Inflammatory macrophage treated with lipopolysaccharide for 1 hour (primary cell): ENCODE measurements at regions not wholly inside any gene's neighbourhood (a gene's known extent, or its start where the extent isn't known, plus 50 kb on each side); places are given as distances from the start of the nearest gene placed in this dataset.
"Not testable (repeated sequence)": the region's sequence is repeated elsewhere in the genome, so short reads cannot be mapped to it uniquely, and the experiment has no call there.

Experiments used
- DNase-seq, 2 donors: peaks; one replicate each; pipeline ENCODE4 v3.0.0-alpha.2; 2020 to 2022

GRCh38 chr14:58755031-58755925 is 117.5 kb downstream of the DACT1 start:
- DNase-seq, result no peak

GRCh38 chr14:58760121-58760520 is 122.4 kb downstream of the DACT1 start:
- no peak for DNase-seq

GRCh38 chr14:58762629-58763028 is 124.9 kb downstream of the DACT1 start:
- no peak for DNase-seq

- no peak for DNase-seq
These were observed 125.4 kb downstream of the DACT1 start for GRCh38 chr14:58763210-58763609.

- DNase-seq, result no peak
These were observed 127.7 kb downstream of the DACT1 start for GRCh38 chr14:58765418-58765831.

- DNase-seq, result no peak
These were observed 128.1 kb downstream of the DACT1 start for GRCh38 chr14:58765843-58766242.

- no peak for DNase-seq
These were observed 131.4 kb downstream of the DACT1 start for GRCh38 chr14:58769011-58769643.

- DNase-seq, result no peak
These were observed 132.0 kb downstream of the DACT1 start for GRCh38 chr14:58769771-58770170.

- DNase-seq, result no peak
These were observed 132.8 kb downstream of the DACT1 start for GRCh38 chr14:58770491-58770982.

- no peak for DNase-seq
These were observed 133.3 kb downstream of the DACT1 start for GRCh38 chr14:58771016-58771415.

- no peak for DNase-seq
These were observed 134.4 kb downstream of the DACT1 start for GRCh38 chr14:58772116-58772515.

- DNase-seq, result no peak
These were observed 135.2 kb downstream of the DACT1 start for GRCh38 chr14:58772794-58773620.

- DNase-seq, result no peak
These were observed 136.8 kb downstream of the DACT1 start for GRCh38 chr14:58774531-58774930.

- not testable (repeated sequence) for DNase-seq
These were observed 137.4 kb downstream of the DACT1 start for GRCh38 chr14:58775130-58775529.

- DNase-seq, result no peak
These were observed 138.8 kb downstream of the DACT1 start for GRCh38 chr14:58776516-58776915.

- DNase-seq, result no peak
These were observed 139.8 kb downstream of the DACT1 start for GRCh38 chr14:58777541-58777979.

GRCh38 chr14:58778202-58778601 is 140.4 kb downstream of the DACT1 start:
- DNase-seq, result no peak

- no peak for DNase-seq
These were observed 141.6 kb downstream of the DACT1 start for GRCh38 chr14:58779376-58779775.

GRCh38 chr14:58780185-58780584 is 142.4 kb downstream of the DACT1 start:
- no peak for DNase-seq

- DNase-seq, result no peak
These were observed 142.8 kb downstream of the DACT1 start for GRCh38 chr14:58780605-58781004.

- no peak for DNase-seq
These were observed 144.2 kb downstream of the DACT1 start for GRCh38 chr14:58782011-58782410.

- DNase-seq, result no peak
These were observed 146.2 kb downstream of the DACT1 start for GRCh38 chr14:58783792-58784511.
